ENCODE measurements at regions not wholly inside any gene's neighbourhood (a gene's known extent, or its start where the extent isn't known, plus 50 kb on each side); places are given as distances from the start of the nearest gene placed in this dataset.

GRCh38 chr2:111652681-111653080 is 231.3 kb downstream of the ANAPC1 start:
- DNase-seq (ENCODE audit: low read depth): no peak
- no peak for TF ChIP-seq CTCF (IDR thresholded peaks at IDR 0.05; ENCODE audit: low read depth, low read length, missing control alignments)
- no peak overlapping the region for H3K4me3 ChIP-seq (ENCODE audit: low read depth, low read length)

GRCh38 chr2:111653103-111653624 is 230.8 kb downstream of the ANAPC1 start:
- no peak for DNase-seq (ENCODE audit: low read depth)
- no peak for TF ChIP-seq CTCF (IDR thresholded peaks at IDR 0.05; ENCODE audit: low read depth, low read length, missing control alignments)
- H3K4me3 ChIP-seq (ENCODE audit: low read depth, low read length): no peak overlapping the region

GRCh38 chr2:111653913-111654312 is 230.1 kb downstream of the ANAPC1 start:
- TF ChIP-seq CTCF (IDR thresholded peaks at IDR 0.05; ENCODE audit: low read depth, low read length, missing control alignments): no peak
- H3K4me3 ChIP-seq (ENCODE audit: low read depth, low read length): no peak overlapping the region
- DNase-seq (ENCODE audit: low read depth): no peak

GRCh38 chr2:111654829-111655228 is 229.2 kb downstream of the ANAPC1 start:
- TF ChIP-seq CTCF (IDR thresholded peaks at IDR 0.05; ENCODE audit: low read depth, low read length, missing control alignments): no peak
- no peak overlapping the region for H3K4me3 ChIP-seq (ENCODE audit: low read depth, low read length)
- DNase-seq (ENCODE audit: low read depth): no peak

- DNase-seq (ENCODE audit: low read depth): no peak
- TF ChIP-seq CTCF (IDR thresholded peaks at IDR 0.05; ENCODE audit: low read depth, low read length, missing control alignments): no peak
Measured at GRCh38 chr2:111656436-111656835, 227.6 kb downstream of the ANAPC1 start.

GRCh38 chr2:111656894-111657293 is 227.1 kb downstream of the ANAPC1 start:
- TF ChIP-seq CTCF (IDR thresholded peaks at IDR 0.05; ENCODE audit: low read depth, low read length, missing control alignments): no peak
- DNase-seq (ENCODE audit: low read depth): no peak
- no peak overlapping the region for H3K4me3 ChIP-seq (ENCODE audit: low read depth, low read length)

More at GRCh38 chr2:111656436-111656835, 227.6 kb downstream of the ANAPC1 start:
- H3K4me3 ChIP-seq (ENCODE audit: low read depth, low read length): no peak overlapping the region

- no peak overlapping the region for H3K4me3 ChIP-seq (ENCODE audit: low read depth, low read length)
- no peak for DNase-seq (ENCODE audit: low read depth)
- TF ChIP-seq CTCF (IDR thresholded peaks at IDR 0.05; ENCODE audit: low read depth, low read length, missing control alignments): no peak
Measured at GRCh38 chr2:111657351-111657975, 226.5 kb downstream of the ANAPC1 start.

Data from GM12864 (cell line).